HFFc6 (cell line): ENCODE measurements at regions not wholly inside any gene's neighbourhood (a gene's known extent, or its start where the extent isn't known, plus 50 kb on each side); places are given as distances from the start of the nearest gene placed in this dataset.
A peak's percentile ranks its signal among the peaks of the same experiment; 100 is the strongest.

Source experiments
- DNase-seq: peaks from one replicate; pipeline ENCODE4 v3.0.0-alpha.2; 2018
- H3K27ac Mint-ChIP-seq: 2 replicates; pipeline ENCODE4 v1.8.0; 2020; ENCODE audit warnings: mild to moderate bottlenecking, mixed read lengths
- H3K27me3 Mint-ChIP-seq: 2 replicates; pipeline ENCODE4 v1.8.0; 2021; ENCODE audit warnings: mild to moderate bottlenecking, moderate library complexity, mixed read lengths; ENCODE audit not compliant: insufficient read depth
- H3K36me3 Mint-ChIP-seq: 2 replicates; pipeline ENCODE4 v1.8.0; 2021; ENCODE audit warnings: low read depth, mixed read lengths
- H3K4me1 Mint-ChIP-seq: 2 replicates; pipeline ENCODE4 v1.8.0; 2020; ENCODE audit warnings: low read depth, mixed read lengths
- H3K4me3 Mint-ChIP-seq: 2 replicates; pipeline ENCODE4 v1.8.0; 2020; ENCODE audit warnings: mild to moderate bottlenecking, moderate library complexity, mixed read lengths
- H3K9me3 Mint-ChIP-seq: 2 replicates; pipeline ENCODE4 v1.8.0; 2020; ENCODE audit warnings: mild to moderate bottlenecking, mixed read lengths
- TF ChIP-seq, protein P1 (sequence below): fragments of 200-600 bp; sonication (generic); IDR thresholded peaks from 2 replicates; pipeline ENCODE4 v1.5.0; 2021; ENCODE audit warnings: antibody characterized with exemption, mild to moderate bottlenecking

DNA sequence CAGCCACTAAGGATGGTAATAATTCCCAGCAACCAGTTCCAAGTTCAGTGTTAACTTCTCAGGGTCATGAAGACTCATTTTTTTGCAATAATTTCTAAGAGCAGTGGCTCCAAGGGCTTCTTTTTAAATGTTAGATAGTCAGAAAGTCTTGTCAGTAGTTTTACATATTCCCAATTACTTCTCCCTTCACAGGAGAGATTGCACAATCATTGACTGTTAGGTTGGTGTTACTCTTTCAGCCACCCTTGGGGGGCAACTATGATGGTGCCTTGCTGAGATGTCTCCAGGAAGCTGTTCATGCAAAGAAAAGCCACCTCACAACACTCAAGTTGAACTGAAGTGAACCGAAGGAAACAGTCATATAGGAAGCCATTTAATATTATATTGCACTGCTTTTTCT is 127.9 kb upstream of the DOCK10 start:
- H3K9me3 Mint-ChIP-seq = no peaks in the 10 kb centered on the region
- peaks cover 9% of the 10 kb centered on the region for H3K4me1 Mint-ChIP-seq
- H3K27ac Mint-ChIP-seq = no peak overlapping the region
- no peaks in the 10 kb centered on the region; the same call in 1 of the 2 replicates for H3K27me3 Mint-ChIP-seq
- TF ChIP-seq, protein P1, sequence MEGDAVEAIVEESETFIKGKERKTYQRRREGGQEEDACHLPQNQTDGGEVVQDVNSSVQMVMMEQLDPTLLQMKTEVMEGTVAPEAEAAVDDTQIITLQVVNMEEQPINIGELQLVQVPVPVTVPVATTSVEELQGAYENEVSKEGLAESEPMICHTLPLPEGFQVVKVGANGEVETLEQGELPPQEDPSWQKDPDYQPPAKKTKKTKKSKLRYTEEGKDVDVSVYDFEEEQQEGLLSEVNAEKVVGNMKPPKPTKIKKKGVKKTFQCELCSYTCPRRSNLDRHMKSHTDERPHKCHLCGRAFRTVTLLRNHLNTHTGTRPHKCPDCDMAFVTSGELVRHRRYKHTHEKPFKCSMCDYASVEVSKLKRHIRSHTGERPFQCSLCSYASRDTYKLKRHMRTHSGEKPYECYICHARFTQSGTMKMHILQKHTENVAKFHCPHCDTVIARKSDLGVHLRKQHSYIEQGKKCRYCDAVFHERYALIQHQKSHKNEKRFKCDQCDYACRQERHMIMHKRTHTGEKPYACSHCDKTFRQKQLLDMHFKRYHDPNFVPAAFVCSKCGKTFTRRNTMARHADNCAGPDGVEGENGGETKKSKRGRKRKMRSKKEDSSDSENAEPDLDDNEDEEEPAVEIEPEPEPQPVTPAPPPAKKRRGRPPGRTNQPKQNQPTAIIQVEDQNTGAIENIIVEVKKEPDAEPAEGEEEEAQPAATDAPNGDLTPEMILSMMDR = no peak
- no peak overlapping the region for H3K4me3 Mint-ChIP-seq
- no peak for DNase-seq
- H3K36me3 Mint-ChIP-seq = no peaks in the 10 kb centered on the region; the same call in 1 of the 2 replicates

DNA sequence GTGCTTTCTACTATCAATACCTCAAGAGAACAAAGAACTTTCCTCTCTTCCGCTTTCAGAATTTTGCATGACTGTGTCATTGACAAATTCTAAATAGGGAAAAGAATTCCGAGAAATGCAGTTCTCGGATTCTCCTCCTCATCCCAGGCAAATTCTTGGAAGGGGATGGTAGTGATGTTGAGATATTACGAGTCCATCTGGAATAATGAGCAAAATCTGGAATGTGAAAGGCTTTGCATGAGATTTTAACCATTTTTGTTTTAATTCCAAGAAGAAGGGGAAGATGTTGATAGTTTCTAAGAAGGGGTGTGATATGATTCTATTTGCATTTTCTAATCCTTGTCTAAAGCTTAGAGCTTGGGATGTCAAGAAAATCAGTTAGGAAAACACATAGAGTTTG is 127.1 kb upstream of the DOCK10 start:
- Mint-ChIP-seq H3K4me3 (no peak overlapping the region), H3K27ac (no peak overlapping the region), H3K9me3 (no peaks in the 10 kb centered on the region), H3K27me3 (no peaks in the 10 kb centered on the region; the same call in 1 of the 2 replicates), H3K4me1 (peaks cover 16% of the 10 kb centered on the region), H3K36me3 (no peaks in the 10 kb centered on the region; the same call in 1 of the 2 replicates)
- no peak for DNase-seq
- TF ChIP-seq, protein P1 = no peak

DNA sequence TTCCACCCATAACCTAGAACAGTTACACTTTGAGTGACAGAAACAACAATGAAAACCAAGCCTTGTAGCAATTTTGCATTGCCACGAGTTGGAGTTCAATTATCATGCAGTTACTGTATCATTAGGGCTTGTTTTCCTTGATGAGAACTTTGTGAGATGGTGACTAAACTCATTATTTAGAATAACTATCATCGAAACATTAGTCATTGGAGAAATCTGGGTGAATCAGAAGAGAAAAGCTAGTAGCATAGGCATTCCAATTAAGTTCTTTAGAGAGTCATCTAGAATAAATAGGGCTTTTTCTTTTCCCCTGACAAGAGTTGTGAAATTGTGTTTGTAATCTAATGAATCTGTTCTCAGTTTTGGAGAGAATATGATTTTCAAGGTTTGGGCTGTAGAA is 122.8 kb upstream of the DOCK10 start:
- H3K36me3 Mint-ChIP-seq = no peaks in the 10 kb centered on the region; the same call in 1 of the 2 replicates
- peak; percentile 81 for DNase-seq
- peak overlapping the region; percentile 75 for H3K27ac Mint-ChIP-seq
- no peaks in the 10 kb centered on the region for H3K27me3 Mint-ChIP-seq
- peak overlapping the region; percentile 72 for H3K4me3 Mint-ChIP-seq
- TF ChIP-seq, protein P1 = no peak
- no peaks in the 10 kb centered on the region for H3K9me3 Mint-ChIP-seq
- H3K4me1 Mint-ChIP-seq = peaks cover 36% of the 10 kb centered on the region

DNA sequence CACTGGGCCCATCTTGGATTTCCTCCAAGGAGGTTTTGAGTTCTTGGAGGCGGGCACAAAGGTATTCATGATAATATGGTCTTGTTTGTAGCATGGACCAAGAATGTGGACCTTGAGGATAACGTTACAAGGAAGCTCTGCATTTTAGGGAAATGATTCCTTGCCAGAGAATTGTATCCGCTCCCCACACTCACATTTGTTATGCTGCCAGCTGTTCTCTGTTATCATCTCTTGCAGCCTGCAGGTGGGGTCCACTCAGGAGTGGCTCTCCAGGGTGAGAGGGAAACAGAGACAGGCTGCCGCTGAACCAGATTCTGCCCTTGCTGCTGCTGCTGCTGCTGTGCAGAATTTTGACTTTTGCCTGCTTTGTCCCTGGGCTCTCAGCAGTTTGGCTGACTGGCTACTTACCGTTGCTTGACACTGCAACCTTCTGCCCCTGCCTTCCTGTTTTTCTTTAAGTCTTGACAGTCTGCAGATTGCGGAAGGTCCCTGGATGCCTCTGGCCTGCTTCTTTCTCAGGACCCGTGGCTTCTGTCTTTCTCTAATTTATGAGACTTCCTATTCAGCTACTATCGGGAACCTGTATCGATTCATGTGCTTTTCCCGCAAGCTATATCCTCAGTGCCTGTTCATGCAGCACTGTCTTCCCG is 122.3 kb upstream of the DOCK10 start:
- Mint-ChIP-seq H3K27ac (peak overlapping the region; percentile 75), H3K27me3 (no peaks in the 10 kb centered on the region), H3K9me3 (no peaks in the 10 kb centered on the region), H3K4me1 (peaks cover 36% of the 10 kb centered on the region), H3K36me3 (no peaks in the 10 kb centered on the region; the same call in 1 of the 2 replicates), H3K4me3 (peak overlapping the region; percentile 72)
- TF ChIP-seq, protein P1 = no peak
- no peak for DNase-seq

DNA sequence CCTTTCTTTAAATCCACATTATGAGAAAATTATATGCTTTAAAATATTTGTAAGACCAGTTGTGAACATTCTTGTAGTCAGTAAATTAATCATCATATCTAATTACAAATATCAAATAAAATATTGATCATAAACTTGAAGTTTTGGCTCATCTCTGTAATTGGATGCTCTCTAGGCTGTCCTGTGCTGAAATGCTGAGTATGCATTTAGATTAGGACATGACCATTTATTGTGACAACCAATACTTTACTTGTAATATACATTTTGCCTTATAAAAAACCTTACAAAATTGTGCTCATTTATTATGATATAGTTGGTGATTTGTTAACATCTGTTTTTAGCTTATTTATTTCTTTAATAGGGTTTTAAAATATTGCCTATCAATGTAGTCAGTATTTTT is 116.1 kb upstream of the DOCK10 start:
- H3K4me3 Mint-ChIP-seq = no peak overlapping the region
- no peaks in the 10 kb centered on the region for H3K27me3 Mint-ChIP-seq
- H3K27ac Mint-ChIP-seq = no peak overlapping the region
- H3K4me1 Mint-ChIP-seq = peaks cover 13% of the 10 kb centered on the region
- DNase-seq = no peak
- no peaks in the 10 kb centered on the region for H3K9me3 Mint-ChIP-seq
- no peaks in the 10 kb centered on the region for H3K36me3 Mint-ChIP-seq
- TF ChIP-seq, protein P1 = no peak
